OCI-LY1 (cell line): ENCODE measurements at regions not wholly inside any gene's neighbourhood (a gene's known extent, or its start where the extent isn't known, plus 50 kb on each side); places are given as distances from the start of the nearest gene placed in this dataset.
"Not testable (repeated sequence)": the region's sequence is repeated elsewhere in the genome, so short reads cannot be mapped to it uniquely, and the experiment has no call there.

Experiments used
- EZH2 ChIP-seq: fragments of 200-600 bp; sonication (generic), shearing (Covaris generic); IDR thresholded peaks from 2 replicates; pipeline ENCODE4 v1.8.0; 2017; ENCODE audit warnings: borderline replicate concordance, mixed run types, mild to moderate bottlenecking, antibody characterized with exemption, low read length, moderate library complexity, mixed read lengths
- TF ChIP-seq, protein P1 (sequence below): fragments of 200-600 bp; sonication (generic), shearing (Covaris generic); IDR thresholded peaks from 2 replicates; pipeline ENCODE4 v1.5.1; 2017; ENCODE audit warnings: mild to moderate bottlenecking, antibody characterized with exemption, low read length, moderate library complexity, mixed read lengths

GRCh38 chr10:4274671-4275070, 489.7 kb upstream of the KLF6 start:
- TF ChIP-seq, protein P1, sequence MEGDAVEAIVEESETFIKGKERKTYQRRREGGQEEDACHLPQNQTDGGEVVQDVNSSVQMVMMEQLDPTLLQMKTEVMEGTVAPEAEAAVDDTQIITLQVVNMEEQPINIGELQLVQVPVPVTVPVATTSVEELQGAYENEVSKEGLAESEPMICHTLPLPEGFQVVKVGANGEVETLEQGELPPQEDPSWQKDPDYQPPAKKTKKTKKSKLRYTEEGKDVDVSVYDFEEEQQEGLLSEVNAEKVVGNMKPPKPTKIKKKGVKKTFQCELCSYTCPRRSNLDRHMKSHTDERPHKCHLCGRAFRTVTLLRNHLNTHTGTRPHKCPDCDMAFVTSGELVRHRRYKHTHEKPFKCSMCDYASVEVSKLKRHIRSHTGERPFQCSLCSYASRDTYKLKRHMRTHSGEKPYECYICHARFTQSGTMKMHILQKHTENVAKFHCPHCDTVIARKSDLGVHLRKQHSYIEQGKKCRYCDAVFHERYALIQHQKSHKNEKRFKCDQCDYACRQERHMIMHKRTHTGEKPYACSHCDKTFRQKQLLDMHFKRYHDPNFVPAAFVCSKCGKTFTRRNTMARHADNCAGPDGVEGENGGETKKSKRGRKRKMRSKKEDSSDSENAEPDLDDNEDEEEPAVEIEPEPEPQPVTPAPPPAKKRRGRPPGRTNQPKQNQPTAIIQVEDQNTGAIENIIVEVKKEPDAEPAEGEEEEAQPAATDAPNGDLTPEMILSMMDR: not testable (repeated sequence)
- TF ChIP-seq EZH2: not testable (repeated sequence)
